IMR-90 (cell line): ENCODE measurements at regions not wholly inside any gene's neighbourhood (a gene's known extent, or its start where the extent isn't known, plus 50 kb on each side); places are given as distances from the start of the nearest gene placed in this dataset.

ENCODE experiments used
- ATAC-seq: fragments of 200-7000 bp; cut with Tn5 transposase; 2 replicates; pipeline ENCODE4 v1.9.1; 2020; ENCODE audit warnings: low read depth, mild to moderate bottlenecking, moderate library complexity
- BruUV-seq: library from RNA; stranded (reverse); fragments of 400-500 nt; replicated peaks from 2 replicates; lab custom pipeline; 2021; lab: Mats Ljungman, UMichigan
- CTCF ChIA-PET: fragments of 300-600 bp; formaldehyde crosslinking; extraction: SDS; loops from one replicate; lab custom pipeline; 2021; ENCODE audit warnings: antibody characterized with exemption; lab: Yijun Ruan, JAX
- POLR2A ChIA-PET: fragments of 300-600 bp; sonication (Branson Sonifier 250); formaldehyde crosslinking; loops from one replicate; lab custom pipeline; 2022; ENCODE audit warnings: antibody characterized with exemption; ENCODE audit not compliant: unreplicated experiment; lab: Charles Lee
- DNase-seq: peaks from one replicate; pipeline ENCODE4 v3.0.0; 2013
- H2AFZ ChIP-seq: replicated peaks from 2 replicates; pipeline ENCODE3; 2013; ENCODE audit warnings: low read length, mild to moderate bottlenecking; ENCODE audit not compliant: poor library complexity
- H2AK5ac ChIP-seq: 2 replicates; pipeline ENCODE4 v1.6.1; 2013; ENCODE audit warnings: low read depth, low read length, inconsistent platforms
- H2AK9ac ChIP-seq: replicated peaks from 2 replicates; pipeline ENCODE3; 2013; ENCODE audit warnings: mild to moderate bottlenecking, low read depth, low read length, moderate library complexity; ENCODE audit not compliant: poor library complexity
- H2BK120ac ChIP-seq: 2 replicates; pipeline ENCODE4 v1.6.1; 2013; ENCODE audit warnings: low read depth, low read length, inconsistent platforms
- H2BK15ac ChIP-seq: 3 replicates; pipeline ENCODE4 v1.6.1; 2013; ENCODE audit warnings: low read depth, low read length, inconsistent platforms
- H2BK20ac ChIP-seq: 2 replicates; pipeline ENCODE4 v1.6.1; 2013; ENCODE audit warnings: low read depth, mild to moderate bottlenecking, inconsistent platforms, low read length, moderate library complexity
- H2BK5ac ChIP-seq: 2 replicates; pipeline ENCODE4 v1.6.1; 2013; ENCODE audit warnings: mild to moderate bottlenecking, low read depth, low read length, inconsistent platforms; ENCODE audit not compliant: poor library complexity, severe bottlenecking
- H3K14ac ChIP-seq: replicated peaks from 2 replicates; pipeline ENCODE4 v1.6.1; 2013; ENCODE audit warnings: low read depth, low read length, inconsistent platforms
- H3K18ac ChIP-seq: 2 replicates; pipeline ENCODE4 v1.6.1; 2013; ENCODE audit warnings: low read depth, low read length, control low read depth
- H3K23ac ChIP-seq: 2 replicates; pipeline ENCODE4 v1.6.1; 2013; ENCODE audit warnings: low read depth, low read length, inconsistent platforms
- H3K27ac ChIP-seq: 2 replicates; pipeline ENCODE4 v1.5.1; 2013; ENCODE audit warnings: mild to moderate bottlenecking, control low read depth, low read length; ENCODE audit not compliant: insufficient read depth
- H3K27me3 ChIP-seq: 2 replicates; pipeline ENCODE4 v1.6.1; 2013; ENCODE audit warnings: low read length; ENCODE audit not compliant: control insufficient read depth, insufficient read depth
- H3K36me3 ChIP-seq: 2 replicates; pipeline ENCODE4 v1.6.1; 2013; ENCODE audit warnings: low read length, mixed read lengths; ENCODE audit not compliant: control insufficient read depth, insufficient read depth
- H3K4ac ChIP-seq: 2 replicates; pipeline ENCODE4 v1.6.1; 2013; ENCODE audit warnings: low read depth, low read length, inconsistent platforms
- H3K4me1 ChIP-seq: 2 replicates; pipeline ENCODE4 v1.6.1; 2013; ENCODE audit warnings: low read length, mixed read lengths; ENCODE audit not compliant: control insufficient read depth, insufficient read depth
- H3K4me2 ChIP-seq: 2 replicates; pipeline ENCODE4 v1.6.1; 2013; ENCODE audit warnings: low read depth, mild to moderate bottlenecking, control low read depth, low read length, moderate library complexity
- H3K4me3 ChIP-seq: 2 replicates; pipeline ENCODE4 v1.5.1; 2013; ENCODE audit warnings: low read depth, mild to moderate bottlenecking, control low read depth, low read length, moderate library complexity; ENCODE audit not compliant: insufficient read depth
- H3K56ac ChIP-seq: 2 replicates; pipeline ENCODE4 v1.6.1; 2013; ENCODE audit warnings: low read length, inconsistent platforms; ENCODE audit not compliant: insufficient read depth; ENCODE audit errors: extremely low read depth
- H3K79me1 ChIP-seq, 2 experiments: 2 replicates each; pipeline ENCODE4 v1.6.1; 2013; ENCODE audit warnings: low read length in 2 of 2, inconsistent platforms in 1 of 2, low read depth in 1 of 2
- H3K9ac ChIP-seq: 2 replicates; pipeline ENCODE4 v1.6.1; 2013; ENCODE audit warnings: low read depth, low read length, control low read depth
- H3K9me1 ChIP-seq: 2 replicates; pipeline ENCODE4 v1.6.1; 2013; ENCODE audit warnings: low read length, inconsistent platforms; ENCODE audit not compliant: insufficient read depth
- H3K9me3 ChIP-seq: 2 replicates; pipeline ENCODE4 v1.6.1; 2013; ENCODE audit warnings: low read length; ENCODE audit not compliant: control insufficient read depth, insufficient read depth
- H4K20me1 ChIP-seq: 2 replicates; pipeline ENCODE4 v1.6.1; 2013; ENCODE audit warnings: low read length, inconsistent platforms; ENCODE audit not compliant: insufficient read depth
- H4K5ac ChIP-seq: 2 replicates; pipeline ENCODE4 v1.6.1; 2013; ENCODE audit warnings: mild to moderate bottlenecking, low read depth, low read length, control low read depth
- H4K8ac ChIP-seq, 2 experiments: 2 replicates each; pipeline ENCODE4 v1.6.1; 2013; ENCODE audit warnings: low read depth in 2 of 2, low read length in 2 of 2, control low read depth in 1 of 2, inconsistent platforms in 1 of 2
- H4K91ac ChIP-seq: 2 replicates; pipeline ENCODE4 v1.6.1; 2013; ENCODE audit warnings: low read depth, low read length, inconsistent platforms; ENCODE audit not compliant: insufficient read depth
- BHLHE40 ChIP-seq: fragments of 150-350 bp; IDR thresholded peaks from 2 replicates; pipeline ENCODE4 v1.6.1; 2016; ENCODE audit warnings: mild to moderate bottlenecking, low read depth, low read length
- CEBPB ChIP-seq: IDR thresholded peaks from 2 replicates; pipeline ENCODE4 v1.6.1; 2012; ENCODE audit warnings: low read depth, low read length, improper control_type of control experiment
- CTCF ChIP-seq: conservative IDR thresholded peaks from 2 replicates; pipeline ENCODE4 v1.5.1; 2012; ENCODE audit warnings: mild to moderate bottlenecking, low read depth, low read length, improper control_type of control experiment
- ELK1 ChIP-seq: fragments of 150-350 bp; IDR thresholded peaks from 2 replicates; pipeline ENCODE4 v1.6.1; 2016; ENCODE audit warnings: low read depth, mild to moderate bottlenecking, low read length, moderate library complexity, borderline replicate concordance
- FOS ChIP-seq: fragments of 150-350 bp; IDR thresholded peaks from 2 replicates; pipeline ENCODE4 v1.6.1; 2016; ENCODE audit warnings: low read depth, low read length
- MAZ ChIP-seq: IDR thresholded peaks from 2 replicates; pipeline ENCODE4 v1.6.1; 2012; ENCODE audit warnings: low read depth, mild to moderate bottlenecking, low read length, improper control_type of control experiment, moderate library complexity, borderline replicate concordance
- NFE2L2 ChIP-seq: fragments of 150-350 bp; IDR thresholded peaks from 2 replicates; pipeline ENCODE4 v1.6.1; 2016; ENCODE audit warnings: low read depth, mild to moderate bottlenecking, low read length
- RAD21 ChIP-seq: IDR thresholded peaks from 2 replicates; pipeline ENCODE4 v1.6.1; 2012; ENCODE audit warnings: low read length, improper control_type of control experiment
- RCOR1 ChIP-seq: IDR thresholded peaks from 2 replicates; pipeline ENCODE4 v1.6.1; 2012; ENCODE audit warnings: mild to moderate bottlenecking, low read length, improper control_type of control experiment; ENCODE audit not compliant: insufficient replicate concordance
- RFX5 ChIP-seq: IDR thresholded peaks from 2 replicates; pipeline ENCODE4 v1.8.0; 2012; ENCODE audit warnings: low read depth, mild to moderate bottlenecking, low read length, moderate library complexity
- WGBS, 2 experiments: methylation state at CpG; one replicate each; pipeline versions ENCODE4 v1.1.5 to v1.1.7; 2013; ENCODE audit warnings: missing lambda C conversion rate in 2 of 2; ENCODE audit not compliant: insufficient read length in 1 of 2; ENCODE audit errors: extremely low coverage in 2 of 2; 5-methylcytosine and 5-hydroxymethylcytosine counted together
- dilution Hi-C: fragments of 300-500 bp; cut with HindIII; formaldehyde crosslinking; loops from one replicate; pipeline ENCODE4 v1.14.3; 2018; ENCODE audit warnings: low sequenced_read_pairs; ENCODE audit not compliant: unreplicated experiment
- in situ Hi-C: fragments of 300-500 bp; cut with MboI; formaldehyde crosslinking; loops from 3 replicates; pipeline ENCODE4 v1.14.3; 2019; ENCODE audit warnings: low sequenced_read_pairs, inconsistent platforms, mixed read lengths
- intact Hi-C: fragments of 100-400 bp; cut with micrococcal nuclease; formaldehyde crosslinking; loops from 2 replicates; pipeline ENCODE4 v1.10.0; 2022

GRCh38 chr4:184950117-184950830 is 68.0 kb upstream of the HELT start:
- CTCF ChIA-PET, result no interaction called here
- H3K18ac ChIP-seq, result no peak overlapping the region
- H2BK120ac ChIP-seq, result no peak overlapping the region
- H3K79me1 ChIP-seq, result no peaks in the 10 kb centered on the region
- H4K91ac ChIP-seq, result no peak overlapping the region
- no peak overlapping the region for H3K14ac ChIP-seq
- no peaks in the 10 kb centered on the region for H3K36me3 ChIP-seq
- no peak overlapping the region for H2BK15ac ChIP-seq
- no peak for DNase-seq
- H3K9me3 ChIP-seq, result no peaks in the 10 kb centered on the region
- no peak for TF ChIP-seq RCOR1
- no peak for TF ChIP-seq FOS
- TF ChIP-seq RAD21, result no peak
- TF ChIP-seq BHLHE40, result no peak
- TF ChIP-seq NFE2L2, result no peak
- no peak for TF ChIP-seq RFX5
- TF ChIP-seq MAZ, result no peak
- TF ChIP-seq CTCF, result no peak
- no peak for TF ChIP-seq ELK1
- TF ChIP-seq CEBPB, result no peak
- H2AK9ac ChIP-seq, result no peak overlapping the region
- no peak overlapping the region for H2AFZ ChIP-seq
- H3K4ac ChIP-seq, result no peak overlapping the region
- no peak for ATAC-seq
- H4K20me1 ChIP-seq, result no peaks in the 10 kb centered on the region
- dilution Hi-C loops (no loop called here), intact Hi-C loops (no loop called here), in situ Hi-C loops (no loop called here)
- POLR2A ChIA-PET, result no interaction called here
- H3K27me3 ChIP-seq, result no peaks in the 10 kb centered on the region; the same call in 1 of the 2 replicates
- no TSS peak for BruUV-seq
- no peak overlapping the region for H3K4me3 ChIP-seq
- no peak overlapping the region for H2BK20ac ChIP-seq
- H3K4me2 ChIP-seq, result no peak overlapping the region
- 48% methylated on average over 3 of the region's 9 CpGs; no CpG with 5 or more reads in 1 of the 2 experiments for WGBS, 2 experiments
- H3K56ac ChIP-seq, result no peak overlapping the region
- H4K8ac ChIP-seq, result no peak overlapping the region
- no peak overlapping the region for H3K9ac ChIP-seq
- H4K5ac ChIP-seq, result no peak overlapping the region
- no peak overlapping the region for H2BK5ac ChIP-seq
- H3K27ac ChIP-seq, result no peak overlapping the region
- no peak overlapping the region for H2AK5ac ChIP-seq
- H3K9me1 ChIP-seq, result no peaks in the 10 kb centered on the region
- H3K23ac ChIP-seq, result no peak overlapping the region
- H3K4me1 ChIP-seq, result no peaks in the 10 kb centered on the region
